ENCODE measurements at regions not wholly inside any gene's neighbourhood (a gene's known extent, or its start where the extent isn't known, plus 50 kb on each side); places are given as distances from the start of the nearest gene placed in this dataset.

DNA sequence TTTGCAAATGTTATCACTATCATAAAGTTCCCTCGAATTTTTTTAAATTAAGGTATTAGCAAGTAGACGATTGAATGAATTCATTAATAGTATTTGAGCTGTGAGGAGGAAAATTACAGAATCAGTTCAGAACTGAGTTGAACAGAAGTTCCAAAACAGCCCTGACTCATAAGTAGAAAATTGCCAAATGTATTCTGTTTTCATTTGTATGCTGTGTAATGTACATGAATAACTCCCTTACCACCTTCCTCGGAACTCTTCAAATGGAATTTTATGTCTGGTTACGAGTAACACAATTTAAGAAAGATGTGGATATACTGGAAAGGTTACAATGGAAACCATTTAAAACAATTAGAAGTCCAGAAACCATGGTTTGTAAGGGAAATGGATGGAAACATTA, 283.3 kb upstream of the FAR2 start:
- TF ChIP-seq, protein P1, sequence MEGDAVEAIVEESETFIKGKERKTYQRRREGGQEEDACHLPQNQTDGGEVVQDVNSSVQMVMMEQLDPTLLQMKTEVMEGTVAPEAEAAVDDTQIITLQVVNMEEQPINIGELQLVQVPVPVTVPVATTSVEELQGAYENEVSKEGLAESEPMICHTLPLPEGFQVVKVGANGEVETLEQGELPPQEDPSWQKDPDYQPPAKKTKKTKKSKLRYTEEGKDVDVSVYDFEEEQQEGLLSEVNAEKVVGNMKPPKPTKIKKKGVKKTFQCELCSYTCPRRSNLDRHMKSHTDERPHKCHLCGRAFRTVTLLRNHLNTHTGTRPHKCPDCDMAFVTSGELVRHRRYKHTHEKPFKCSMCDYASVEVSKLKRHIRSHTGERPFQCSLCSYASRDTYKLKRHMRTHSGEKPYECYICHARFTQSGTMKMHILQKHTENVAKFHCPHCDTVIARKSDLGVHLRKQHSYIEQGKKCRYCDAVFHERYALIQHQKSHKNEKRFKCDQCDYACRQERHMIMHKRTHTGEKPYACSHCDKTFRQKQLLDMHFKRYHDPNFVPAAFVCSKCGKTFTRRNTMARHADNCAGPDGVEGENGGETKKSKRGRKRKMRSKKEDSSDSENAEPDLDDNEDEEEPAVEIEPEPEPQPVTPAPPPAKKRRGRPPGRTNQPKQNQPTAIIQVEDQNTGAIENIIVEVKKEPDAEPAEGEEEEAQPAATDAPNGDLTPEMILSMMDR (IDR thresholded peaks at IDR 0.05; ENCODE audit: insufficient read depth, low read length), result no peak
- TF ChIP-seq REST (IDR thresholded peaks at IDR 0.05; ENCODE audit: insufficient replicate concordance, low read depth) (no peak), POLR2AphosphoS5 (IDR thresholded peaks at IDR 0.05; ENCODE audit: low read depth) (no peak)

All from HL-60 (cell line).